ENCODE measurements at regions not wholly inside any gene's neighbourhood (a gene's known extent, or its start where the extent isn't known, plus 50 kb on each side); places are given as distances from the start of the nearest gene placed in this dataset.
"Not testable (repeated sequence)": the region's sequence is repeated elsewhere in the genome, so short reads cannot be mapped to it uniquely, and the experiment has no call there.

- no peaks in the 10 kb centered on the region for H3K27me3 ChIP-seq (ENCODE audit: insufficient read depth, poor library complexity, severe bottlenecking)
- no peak overlapping the region for H3K27ac ChIP-seq (replicated peaks)
- DNase-seq (ENCODE audit: low read depth in 1 of 2, low spot score in 1 of 2): no peak
- TF ChIP-seq CTCF (IDR thresholded peaks at IDR 0.05; ENCODE audit: insufficient read depth, low read length): no peak
- H3K4me3 ChIP-seq (replicated peaks; ENCODE audit: insufficient read depth, low read length): no peak overlapping the region
These were observed 103.6 kb upstream of the SNX7 start for GRCh38 chr1:98557895-98558294.

- Histone ChIP-seq H3K4me3 (replicated peaks; ENCODE audit: insufficient read depth, low read length) (no peak overlapping the region), H3K27me3 (ENCODE audit: insufficient read depth, poor library complexity, severe bottlenecking) (no peaks in the 10 kb centered on the region), H3K27ac (replicated peaks) (no peak overlapping the region)
- DNase-seq (ENCODE audit: low read depth in 1 of 2, low spot score in 1 of 2): no peak
- TF ChIP-seq, protein P1, sequence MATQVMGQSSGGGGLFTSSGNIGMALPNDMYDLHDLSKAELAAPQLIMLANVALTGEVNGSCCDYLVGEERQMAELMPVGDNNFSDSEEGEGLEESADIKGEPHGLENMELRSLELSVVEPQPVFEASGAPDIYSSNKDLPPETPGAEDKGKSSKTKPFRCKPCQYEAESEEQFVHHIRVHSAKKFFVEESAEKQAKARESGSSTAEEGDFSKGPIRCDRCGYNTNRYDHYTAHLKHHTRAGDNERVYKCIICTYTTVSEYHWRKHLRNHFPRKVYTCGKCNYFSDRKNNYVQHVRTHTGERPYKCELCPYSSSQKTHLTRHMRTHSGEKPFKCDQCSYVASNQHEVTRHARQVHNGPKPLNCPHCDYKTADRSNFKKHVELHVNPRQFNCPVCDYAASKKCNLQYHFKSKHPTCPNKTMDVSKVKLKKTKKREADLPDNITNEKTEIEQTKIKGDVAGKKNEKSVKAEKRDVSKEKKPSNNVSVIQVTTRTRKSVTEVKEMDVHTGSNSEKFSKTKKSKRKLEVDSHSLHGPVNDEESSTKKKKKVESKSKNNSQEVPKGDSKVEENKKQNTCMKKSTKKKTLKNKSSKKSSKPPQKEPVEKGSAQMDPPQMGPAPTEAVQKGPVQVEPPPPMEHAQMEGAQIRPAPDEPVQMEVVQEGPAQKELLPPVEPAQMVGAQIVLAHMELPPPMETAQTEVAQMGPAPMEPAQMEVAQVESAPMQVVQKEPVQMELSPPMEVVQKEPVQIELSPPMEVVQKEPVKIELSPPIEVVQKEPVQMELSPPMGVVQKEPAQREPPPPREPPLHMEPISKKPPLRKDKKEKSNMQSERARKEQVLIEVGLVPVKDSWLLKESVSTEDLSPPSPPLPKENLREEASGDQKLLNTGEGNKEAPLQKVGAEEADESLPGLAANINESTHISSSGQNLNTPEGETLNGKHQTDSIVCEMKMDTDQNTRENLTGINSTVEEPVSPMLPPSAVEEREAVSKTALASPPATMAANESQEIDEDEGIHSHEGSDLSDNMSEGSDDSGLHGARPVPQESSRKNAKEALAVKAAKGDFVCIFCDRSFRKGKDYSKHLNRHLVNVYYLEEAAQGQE (IDR thresholded peaks at IDR 0.05; ENCODE audit: insufficient replicate concordance, low read depth): no peak
- TF ChIP-seq SPI1 (IDR thresholded peaks at IDR 0.05; ENCODE audit: borderline replicate concordance, low read depth) (peak; percentile 54; the same call in 1 of the 2 replicates), CTCF (IDR thresholded peaks at IDR 0.05; ENCODE audit: insufficient read depth, low read length) (peak; percentile 18)
These were observed 104.9 kb upstream of the SNX7 start for GRCh38 chr1:98556521-98557158.

- TF ChIP-seq GABPA (IDR thresholded peaks at IDR 0.05; ENCODE audit: low read depth): no peak
- TF ChIP-seq CTCF (IDR thresholded peaks at IDR 0.05; ENCODE audit: insufficient read depth, low read length): no peak
- no peak for TF ChIP-seq POLR2AphosphoS5 (IDR thresholded peaks at IDR 0.05; ENCODE audit: low read depth)
- no peak for TF ChIP-seq SPI1 (IDR thresholded peaks at IDR 0.05; ENCODE audit: borderline replicate concordance, low read depth)
- TF ChIP-seq, protein P1 (IDR thresholded peaks at IDR 0.05; ENCODE audit: insufficient replicate concordance, low read depth): no peak
- Histone ChIP-seq H3K27ac (replicated peaks) (no peak overlapping the region), H3K4me3 (replicated peaks; ENCODE audit: insufficient read depth, low read length) (no peak overlapping the region), H3K27me3 (ENCODE audit: insufficient read depth, poor library complexity, severe bottlenecking) (no peaks in the 10 kb centered on the region)
- no peak for DNase-seq (ENCODE audit: low read depth in 1 of 2, low spot score in 1 of 2)
These were observed 105.7 kb upstream of the SNX7 start for GRCh38 chr1:98555814-98556213.

GRCh38 chr1:98552576-98553074, 108.9 kb upstream of the SNX7 start:
- H3K4me3 ChIP-seq (replicated peaks; ENCODE audit: insufficient read depth, low read length); H3K27me3 ChIP-seq (ENCODE audit: insufficient read depth, poor library complexity, severe bottlenecking); H3K27ac ChIP-seq (replicated peaks); DNase-seq (ENCODE audit: low read depth in 1 of 2, low spot score in 1 of 2): not testable (repeated sequence)
